HG02852 (cell line): ENCODE measurements at regions not wholly inside any gene's neighbourhood (a gene's known extent, or its start where the extent isn't known, plus 50 kb on each side); places are given as distances from the start of the nearest gene placed in this dataset.
"Not testable (repeated sequence)": the region's sequence is repeated elsewhere in the genome, so short reads cannot be mapped to it uniquely, and the experiment has no call there.

ENCODE experiments used
- ATAC-seq: cut with Tn5 transposase; IDR thresholded peaks from one replicate; pipeline ENCODE4 v1.9.1; 2021; ENCODE audit warnings: mild to moderate bottlenecking, moderate library complexity; ENCODE audit not compliant: unreplicated experiment

DNA sequence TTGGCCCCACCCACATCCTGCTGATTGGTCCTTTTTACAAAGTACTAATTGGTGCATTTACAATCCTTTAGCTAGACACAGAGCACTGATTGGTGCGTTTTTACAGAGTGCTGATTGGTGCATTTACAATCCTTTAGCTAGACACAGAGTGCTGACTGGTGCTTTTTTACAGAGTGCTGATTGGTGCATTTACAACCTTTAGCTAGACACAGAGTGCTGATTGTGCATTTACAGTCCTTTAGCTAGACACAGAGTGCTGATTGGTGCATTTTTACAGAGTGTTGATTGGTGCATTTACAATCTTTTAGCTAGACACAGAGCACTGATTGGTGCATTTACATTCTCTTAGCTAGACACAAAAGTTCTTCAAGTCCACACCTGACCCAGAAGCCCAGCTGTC, 144.2 kb upstream of the XIRP2 start:
- not testable (repeated sequence) for ATAC-seq

- not testable (repeated sequence) for ATAC-seq
These were observed 144.8 kb upstream of the XIRP2 start for GRCh38 chr2:166743482-166743881.

- peak; percentile 100 for ATAC-seq
These were observed 161.2 kb upstream of the XIRP2 start for GRCh38 chr2:166727095-166727494.

GRCh38 chr2:166725927-166726924, 162.1 kb upstream of the XIRP2 start:
- ATAC-seq: no peak

DNA sequence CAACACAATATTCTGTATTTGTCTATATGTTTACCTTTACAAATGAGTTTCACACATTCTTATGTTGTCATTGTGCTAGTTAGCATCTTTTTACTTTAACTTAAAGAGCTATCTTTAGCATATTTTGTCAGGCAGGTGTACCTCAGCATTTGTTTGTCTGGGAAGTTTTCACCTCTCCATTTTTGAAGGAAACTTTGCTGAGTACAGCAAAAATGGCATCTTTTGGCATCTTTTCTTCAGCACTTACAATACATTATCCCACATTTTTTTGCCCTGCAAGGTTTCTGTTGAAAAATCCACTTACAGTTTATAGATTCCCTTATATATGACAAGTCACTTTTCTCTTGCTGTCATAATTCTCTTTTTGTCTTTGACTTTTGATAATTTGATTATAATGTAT, 171.3 kb upstream of the XIRP2 start:
- no peak for ATAC-seq

DNA sequence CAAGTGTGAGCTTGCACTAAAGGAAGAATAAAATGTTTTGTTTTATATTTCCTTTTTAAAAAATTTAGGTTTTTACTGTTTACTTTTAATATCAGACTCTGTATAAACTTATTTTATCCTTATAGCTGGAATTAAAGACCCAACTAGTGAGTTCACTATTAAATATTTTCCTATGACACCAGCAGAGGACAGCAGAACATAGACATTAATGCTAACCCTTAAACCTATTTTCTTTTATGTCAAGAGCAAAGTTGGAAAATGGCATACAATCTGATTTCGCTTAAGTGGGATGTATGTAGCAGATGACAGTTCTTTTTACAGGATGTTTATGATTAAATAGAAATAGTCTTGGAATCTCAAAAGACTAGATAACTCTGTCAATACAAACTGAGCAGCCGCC, 188.2 kb upstream of the XIRP2 start:
- ATAC-seq: no peak

DNA sequence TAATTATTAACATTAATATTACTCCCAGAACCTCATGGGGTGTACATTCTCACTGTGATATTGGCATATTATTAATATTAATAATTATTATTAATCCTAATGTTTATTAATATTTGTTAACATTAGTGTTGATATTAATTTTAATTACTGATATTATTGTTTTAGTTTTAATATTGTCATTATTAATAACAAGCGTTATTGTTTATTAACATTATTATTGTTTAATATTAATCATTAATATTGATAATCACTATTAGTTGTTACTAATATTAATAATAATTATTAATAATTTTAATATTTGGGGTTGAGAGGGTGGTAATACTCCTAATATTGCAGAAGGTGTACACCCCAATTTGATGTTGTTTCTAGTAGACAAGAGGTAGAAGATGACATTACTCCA, 193.1 kb upstream of the XIRP2 start:
- no peak for ATAC-seq

DNA sequence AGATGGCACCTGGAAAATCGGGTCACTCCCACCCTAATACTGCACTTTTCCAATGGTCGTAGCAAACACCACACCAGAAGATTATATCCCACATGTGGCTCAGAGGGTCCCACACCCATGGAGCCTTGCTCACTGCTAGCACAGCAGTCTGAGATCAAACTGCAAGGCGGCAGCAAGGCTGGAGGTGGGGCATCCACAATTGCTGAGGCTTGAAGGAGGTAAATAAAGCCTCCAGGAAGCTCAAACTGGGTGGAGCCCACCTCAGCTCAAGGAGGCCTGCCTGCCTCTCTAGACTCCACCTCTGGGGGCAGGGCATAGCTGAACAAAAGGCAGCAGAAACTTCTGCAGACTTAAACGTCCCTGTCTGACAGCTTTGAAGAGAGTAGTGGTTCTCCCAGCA, 192.0 kb upstream of the SCN7A start:
- not testable (repeated sequence) for ATAC-seq

- no peak for ATAC-seq
These were observed 183.9 kb upstream of the SCN7A start for GRCh38 chr2:166677996-166678395.

DNA sequence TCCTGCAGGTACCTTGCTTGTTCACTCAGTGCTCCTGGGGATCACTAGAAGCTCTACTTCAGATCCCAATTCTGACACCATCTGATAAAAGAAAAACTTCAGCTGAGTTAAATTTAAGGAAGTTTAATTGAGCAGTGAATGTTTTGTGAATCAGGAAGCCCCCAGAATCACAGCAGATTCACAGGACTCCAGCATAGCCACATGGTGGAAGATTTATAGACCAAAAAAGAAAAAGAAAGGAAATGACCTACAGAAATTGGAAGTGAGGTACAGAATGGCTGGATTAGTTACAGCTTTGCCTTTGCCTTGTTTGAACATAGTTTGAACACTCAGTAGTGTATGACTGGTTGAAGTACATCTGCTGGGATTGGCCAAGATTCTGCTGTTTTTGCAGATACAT, 182.7 kb upstream of the SCN7A start:
- no peak for ATAC-seq

- no peak for ATAC-seq
These were observed 181.5 kb upstream of the SCN7A start for GRCh38 chr2:166675553-166675952.

DNA sequence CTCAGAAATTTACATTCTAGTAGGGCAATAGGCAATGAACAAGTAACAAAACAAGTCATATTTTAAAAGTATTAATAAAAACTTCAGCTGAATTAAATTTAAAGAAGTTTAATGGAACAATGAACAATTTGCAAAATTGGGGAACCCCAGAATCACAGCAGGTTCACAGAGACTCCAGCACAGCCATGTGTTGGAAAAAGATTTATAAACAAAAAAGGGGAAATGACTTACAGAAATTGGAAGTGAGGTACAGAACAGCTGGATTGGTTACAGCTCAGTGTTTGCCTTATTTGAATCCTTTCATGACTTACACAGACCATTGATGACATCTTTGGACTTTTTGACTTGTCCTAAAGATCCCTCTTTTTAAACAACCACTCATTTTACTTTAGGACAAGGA, 179.9 kb upstream of the SCN7A start:
- no peak for ATAC-seq

GRCh38 chr2:166671801-166672200, 177.8 kb upstream of the SCN7A start:
- ATAC-seq: no peak

DNA sequence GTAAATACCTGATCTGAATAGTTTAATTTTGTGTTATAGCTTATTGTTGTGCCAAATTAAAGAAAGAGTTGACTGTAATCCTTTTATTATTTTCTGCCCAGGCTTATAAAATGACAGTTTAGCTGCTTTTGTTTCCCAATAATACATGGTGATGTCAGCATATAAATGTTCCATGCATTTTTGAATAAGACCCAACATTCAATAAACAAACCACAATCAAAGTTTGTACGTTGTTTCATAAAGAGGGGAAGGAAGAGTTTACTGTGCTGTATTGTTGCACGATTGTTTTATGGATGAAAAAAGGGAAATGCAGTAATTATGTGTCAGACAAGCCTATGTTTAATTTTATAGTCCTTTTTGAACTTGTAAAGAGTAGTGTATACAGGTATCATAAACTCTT, 177.2 kb upstream of the SCN7A start:
- ATAC-seq: no peak

DNA sequence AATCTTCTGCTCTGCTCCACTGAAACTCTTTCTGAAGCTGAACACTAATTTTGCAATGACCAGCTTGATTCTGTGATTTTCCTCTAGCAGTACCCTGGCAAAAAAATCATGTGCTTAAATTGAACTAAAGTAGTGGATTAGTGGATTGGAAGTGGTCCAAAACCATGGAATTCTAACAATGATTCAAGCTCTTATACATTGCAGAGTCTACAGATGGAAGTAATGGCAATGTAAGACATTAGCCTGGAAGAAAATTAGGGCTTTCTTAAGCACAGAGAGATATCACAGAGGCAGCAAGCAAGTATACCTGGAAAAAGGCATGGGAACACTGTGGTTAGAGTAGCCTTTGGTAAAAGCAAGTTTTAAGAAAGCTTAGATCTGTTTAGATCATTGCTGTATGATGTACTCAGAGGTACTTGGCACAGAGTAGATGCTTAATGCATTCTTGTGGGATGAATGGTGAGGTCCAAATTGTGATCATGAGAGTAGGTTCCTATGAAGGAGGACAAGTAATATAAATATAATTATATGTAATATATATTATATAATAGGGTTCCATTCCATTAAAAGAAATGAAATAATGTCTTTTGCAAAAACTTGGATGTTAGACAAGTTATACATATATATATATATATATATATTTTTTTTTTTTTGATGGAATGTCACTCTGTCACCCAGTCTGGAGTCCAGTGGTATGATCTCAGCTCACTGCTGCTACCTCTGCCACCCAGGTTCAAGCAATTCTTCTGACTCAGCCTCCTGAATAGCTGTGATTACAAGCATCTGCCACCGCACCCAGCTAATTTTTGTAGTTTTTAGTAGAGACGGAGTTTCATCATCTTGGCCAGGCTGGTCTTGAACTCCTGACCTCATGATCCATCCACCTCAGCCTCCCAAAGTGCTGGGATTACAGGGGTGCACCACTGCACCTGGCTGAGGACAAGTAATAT, 172.2 kb upstream of the SCN7A start:
- ATAC-seq: no peak

DNA sequence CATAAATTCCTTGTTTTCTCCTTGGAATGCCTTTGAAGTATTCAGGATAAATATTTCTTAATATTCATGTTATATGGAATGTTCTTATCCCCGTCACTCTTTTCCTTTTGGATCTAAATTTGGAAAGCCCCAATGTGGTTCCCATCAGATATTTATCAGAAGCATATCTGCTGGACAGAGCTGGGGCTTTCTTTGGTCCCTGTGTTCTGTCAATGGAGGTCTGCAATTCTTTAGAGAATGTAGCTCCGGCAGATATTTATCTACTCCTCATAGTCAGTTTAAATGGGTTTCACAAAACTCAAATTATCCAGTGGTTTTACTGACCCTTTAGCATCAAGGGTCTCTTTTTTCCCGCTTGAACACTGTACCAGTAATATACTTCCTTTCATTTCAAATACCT, 167.8 kb upstream of the SCN7A start:
- ATAC-seq: no peak

GRCh38 chr2:166661391-166661790, 167.3 kb upstream of the SCN7A start:
- ATAC-seq: no peak

- no peak for ATAC-seq
These were observed 164.9 kb upstream of the SCN7A start for GRCh38 chr2:166658901-166659300.

DNA sequence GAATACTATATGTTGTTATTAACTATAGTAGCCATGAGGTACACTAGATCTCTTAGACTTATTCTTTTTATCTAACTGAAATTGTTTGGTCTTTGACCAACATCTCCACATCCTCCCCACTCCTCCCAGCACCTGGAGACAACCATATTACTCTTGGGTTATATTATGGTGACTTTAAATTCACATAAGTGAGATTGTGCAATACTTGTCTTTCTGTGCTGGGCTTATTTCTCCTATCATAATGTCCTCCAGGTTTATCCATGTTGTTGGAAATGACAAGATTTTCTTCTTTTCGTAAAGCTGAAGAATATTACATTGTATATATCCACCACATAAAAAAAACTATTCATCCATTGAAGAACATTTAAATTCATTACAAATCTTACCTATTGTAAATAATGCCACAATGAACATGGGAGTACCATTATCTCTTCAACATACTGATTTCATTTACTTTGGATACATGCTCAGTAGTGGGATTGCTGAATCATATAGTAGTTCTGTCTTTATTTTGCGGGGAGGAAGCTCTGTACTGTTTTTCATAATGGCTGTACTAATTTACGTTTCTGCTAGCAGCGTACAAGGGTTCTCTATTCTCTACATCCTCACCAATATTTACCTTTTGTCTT, 159.2 kb upstream of the SCN7A start:
- ATAC-seq: no peak

DNA sequence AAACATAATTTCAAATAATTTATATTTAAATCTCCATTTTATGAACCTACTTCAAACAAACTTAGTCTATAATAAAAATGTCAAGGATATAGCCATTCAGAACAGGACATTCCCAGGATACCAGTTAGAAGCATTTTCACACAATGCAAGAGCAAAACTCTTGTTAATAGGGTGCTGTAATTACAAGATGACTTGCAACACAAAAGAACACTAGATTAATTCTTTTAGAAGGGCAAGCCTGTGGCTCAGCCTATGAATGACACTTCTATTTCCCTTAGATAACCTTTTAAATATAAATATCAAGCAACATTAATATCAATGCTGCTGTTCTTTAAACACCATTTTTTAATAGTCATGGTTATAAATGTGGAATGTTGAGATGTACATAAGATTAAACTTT, 157.9 kb upstream of the SCN7A start:
- ATAC-seq: no peak

GRCh38 chr2:166651080-166651675, 157.1 kb upstream of the SCN7A start:
- ATAC-seq: no peak
